ENCODE measurements at regions not wholly inside any gene's neighbourhood (a gene's known extent, or its start where the extent isn't known, plus 50 kb on each side); places are given as distances from the start of the nearest gene placed in this dataset.
"Not testable (repeated sequence)": the region's sequence is repeated elsewhere in the genome, so short reads cannot be mapped to it uniquely, and the experiment has no call there.

DNA sequence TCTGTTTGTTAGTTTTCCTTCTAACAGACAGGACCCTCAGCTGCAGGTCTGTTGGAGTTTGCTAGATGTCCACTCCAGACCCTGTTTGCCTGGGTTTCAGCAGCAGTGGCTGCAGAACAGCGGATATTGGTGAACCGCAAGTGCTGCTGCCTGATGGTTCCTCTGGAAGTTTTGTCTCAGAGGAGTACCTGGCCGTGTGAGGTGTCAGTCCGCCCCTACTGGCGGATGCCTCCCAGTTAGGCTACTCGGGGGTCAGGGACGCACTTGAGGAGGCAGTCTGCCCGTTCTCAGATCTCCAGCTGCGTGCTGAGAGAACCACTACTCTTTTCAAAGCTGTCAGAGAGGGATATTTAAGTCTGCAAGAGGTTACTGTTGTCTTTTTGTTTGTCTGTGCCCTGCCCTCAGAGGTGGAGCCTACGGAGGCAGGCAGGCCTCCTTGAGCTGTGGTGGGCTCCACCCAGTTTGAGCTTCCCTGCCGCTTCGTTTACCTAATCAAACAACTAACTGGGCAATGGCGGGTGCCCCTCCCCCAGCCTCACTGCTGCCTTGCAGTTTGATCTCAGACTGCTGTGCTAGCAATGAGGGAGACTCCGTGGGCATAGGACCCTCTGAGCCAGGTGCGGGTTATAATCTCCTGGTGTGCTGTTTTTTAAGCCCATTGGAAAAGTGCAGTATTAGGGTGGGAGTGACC, 634.3 kb upstream of the CHD1 start:
- not testable (repeated sequence) for DNase-seq

DNA sequence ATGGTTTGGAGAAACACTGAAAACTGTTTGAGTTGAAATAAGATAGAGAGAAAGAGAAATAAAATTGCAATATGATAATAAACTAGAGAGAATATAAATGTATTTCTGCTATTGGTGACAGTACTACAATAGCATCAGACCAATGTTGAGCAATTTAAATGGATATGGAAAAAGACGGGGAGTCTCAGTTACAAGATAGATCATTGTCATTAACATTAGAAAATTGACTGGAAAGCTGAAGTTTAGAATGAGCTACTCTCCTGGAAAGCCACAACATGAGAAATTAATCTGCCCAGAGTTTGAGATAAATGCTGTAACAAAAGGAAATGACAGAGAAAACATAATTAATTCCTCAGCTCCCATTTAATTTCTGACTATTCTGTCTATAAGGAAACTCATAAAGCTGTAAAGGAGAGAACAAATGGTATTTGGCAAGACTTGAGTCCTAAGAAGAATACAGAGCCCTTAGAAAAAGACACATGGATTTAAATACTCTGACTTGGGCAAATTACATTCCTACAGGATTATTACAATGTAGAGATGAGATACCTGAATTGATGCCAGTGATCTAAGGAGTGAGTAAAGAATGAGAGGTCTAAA, 624.5 kb upstream of the CHD1 start:
- DNase-seq, result no peak

DNA sequence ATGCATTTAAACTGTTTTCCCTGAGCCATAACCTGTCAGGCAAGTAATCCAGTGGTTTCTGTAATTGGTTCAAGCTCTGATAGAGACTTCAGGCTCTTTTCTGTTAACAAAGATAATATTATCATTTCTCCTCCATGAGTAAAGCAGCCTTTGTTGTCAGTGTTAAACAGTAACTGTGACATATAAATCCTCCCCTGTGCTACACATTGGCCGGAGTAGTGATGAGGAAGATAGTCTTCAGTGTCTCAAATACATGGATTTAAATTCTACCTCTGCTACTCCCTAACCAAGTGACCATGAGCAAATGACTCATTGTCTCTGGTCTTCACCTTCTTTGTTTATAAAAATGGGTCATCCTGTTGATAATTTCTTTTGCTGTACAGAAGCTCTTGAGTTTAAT, 615.5 kb upstream of the CHD1 start:
- no peak for DNase-seq

DNA sequence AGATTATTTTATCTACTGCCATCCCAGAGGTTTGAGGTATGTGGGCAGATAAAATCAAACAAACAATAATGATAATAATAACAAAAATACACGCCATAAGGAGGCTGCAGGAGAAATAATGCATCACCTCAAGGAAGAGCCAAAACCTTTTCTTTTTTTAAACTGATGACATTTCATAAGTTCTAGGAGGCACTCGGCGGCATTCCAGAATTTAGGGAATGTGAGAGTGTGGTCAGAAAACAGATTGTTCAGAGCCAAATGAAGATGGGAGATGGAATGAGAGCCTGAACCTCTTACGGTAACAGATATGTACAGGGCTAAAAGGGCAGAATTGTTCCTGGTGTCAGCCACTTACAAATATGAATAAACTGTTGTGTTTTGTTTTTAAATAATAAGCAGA, 615.0 kb upstream of the CHD1 start:
- DNase-seq, result no peak

DNA sequence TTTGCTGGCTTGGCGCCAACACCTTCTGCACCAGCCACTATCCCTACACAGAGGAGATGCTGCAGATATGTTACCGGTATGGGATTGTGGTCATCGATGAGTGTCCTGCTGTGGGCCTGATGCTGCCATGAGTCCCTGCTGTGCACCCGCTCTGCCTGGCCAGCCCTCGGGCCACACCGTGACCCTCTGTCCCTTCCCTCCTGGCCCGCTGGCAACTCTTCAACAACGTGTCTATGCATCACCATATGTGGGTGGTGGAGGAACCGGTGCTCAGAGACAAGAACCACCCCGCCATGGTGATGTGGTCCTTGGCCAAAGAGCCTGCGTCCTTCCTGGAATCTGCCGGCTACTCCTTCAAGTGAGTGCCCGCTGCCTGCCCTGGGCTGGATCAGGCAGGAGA, 605.4 kb upstream of the CHD1 start:
- DNase-seq, result not testable (repeated sequence)

DNA sequence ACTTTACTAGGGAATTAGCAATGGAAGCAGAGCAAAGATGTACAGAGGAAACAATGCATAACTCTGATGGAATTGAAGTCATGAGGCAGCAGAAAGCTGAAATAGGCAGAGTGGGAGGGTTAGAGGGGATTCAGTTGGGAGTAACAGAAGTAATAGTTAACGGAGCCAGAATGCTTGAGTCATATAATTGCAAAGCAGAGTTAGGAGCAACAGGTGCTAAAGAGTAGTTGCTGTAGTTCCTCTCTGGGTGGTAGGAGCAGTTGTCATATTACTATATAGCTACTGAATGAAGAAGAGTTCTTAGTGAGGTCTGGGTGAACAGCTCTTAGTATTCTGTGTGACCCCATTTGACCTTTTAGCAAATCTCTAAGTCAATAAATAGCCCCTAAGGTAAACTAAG, 592.9 kb upstream of the CHD1 start:
- DNase-seq, result not testable (repeated sequence)

DNA sequence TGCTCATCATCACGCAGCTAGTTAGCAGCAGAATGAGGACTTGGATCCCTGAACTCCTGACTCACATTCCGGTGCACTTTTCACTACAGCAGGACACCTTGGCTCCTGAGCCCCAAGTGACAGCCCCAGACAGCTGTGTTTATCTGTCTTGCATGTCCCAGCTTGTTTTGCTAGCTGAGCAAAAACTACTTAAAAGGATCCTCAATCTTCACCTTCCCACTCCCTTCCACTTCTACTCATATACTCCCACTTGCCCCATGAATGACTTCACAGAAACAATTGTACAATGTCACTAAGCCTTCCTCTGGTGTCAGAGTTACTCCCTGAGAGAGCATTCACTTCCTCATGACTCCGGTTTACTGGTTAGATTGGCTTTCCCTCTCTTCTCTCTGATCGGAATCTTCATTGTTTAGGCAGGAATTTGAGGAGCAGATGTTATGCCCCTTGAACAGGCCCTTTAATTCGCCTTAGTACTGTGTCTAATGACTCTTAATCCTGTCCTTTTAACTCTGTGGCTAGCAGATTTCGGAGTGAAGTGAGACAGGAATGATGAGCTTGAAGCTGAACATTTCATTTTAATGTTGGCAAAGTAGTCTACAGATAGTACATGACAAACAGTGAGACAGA, 587.2 kb upstream of the CHD1 start:
- not testable (repeated sequence) for DNase-seq

DNA sequence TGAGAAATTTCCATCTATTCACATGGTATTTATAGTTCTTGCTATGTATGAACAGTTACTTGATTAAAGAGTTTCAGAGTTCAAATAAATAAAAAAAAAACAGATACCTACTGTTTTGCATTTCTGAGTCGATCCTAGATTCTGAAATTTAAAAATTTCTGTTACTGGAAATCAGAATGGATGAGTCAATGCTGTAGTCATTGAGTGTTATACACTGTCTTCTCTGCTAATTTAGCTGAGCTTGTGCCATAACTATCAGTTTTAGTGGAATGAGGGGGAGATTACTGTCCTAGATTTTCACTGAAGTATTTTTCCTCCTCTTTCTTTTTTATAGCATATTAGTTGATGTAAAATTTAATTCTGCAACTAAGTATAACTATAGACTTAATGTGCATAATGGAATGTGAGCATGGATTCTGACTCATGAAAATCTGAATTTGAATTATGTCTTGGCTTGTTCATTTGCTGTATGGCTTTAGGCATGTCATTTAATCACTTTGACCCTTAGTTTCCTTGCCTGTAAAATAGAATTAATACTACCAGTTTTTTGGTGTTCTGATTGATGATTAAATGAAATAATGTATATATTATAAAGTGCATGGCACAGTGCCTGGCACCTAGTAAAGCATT, 581.5 kb upstream of the CHD1 start:
- DNase-seq, result not testable (repeated sequence)

DNA sequence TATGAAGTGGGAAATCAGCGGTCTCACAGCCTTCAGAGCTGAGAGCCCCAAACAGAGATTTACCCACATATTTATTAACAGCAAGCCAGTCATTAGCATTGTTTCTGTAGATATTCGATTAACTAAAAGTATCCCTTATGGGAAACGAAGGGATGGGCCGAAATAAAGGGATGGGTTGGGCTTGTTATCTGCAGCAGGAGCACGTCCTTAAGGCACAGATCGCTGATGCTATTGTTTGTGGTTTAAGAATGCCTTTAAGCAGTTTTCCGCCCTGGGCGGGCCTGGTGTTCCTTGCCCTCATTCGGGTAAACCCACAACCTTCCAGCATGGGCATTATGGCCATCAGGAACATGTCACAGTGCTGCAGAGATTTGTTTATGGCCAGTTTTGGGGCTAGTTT, 580.3 kb upstream of the CHD1 start:
- not testable (repeated sequence) for DNase-seq

DNA sequence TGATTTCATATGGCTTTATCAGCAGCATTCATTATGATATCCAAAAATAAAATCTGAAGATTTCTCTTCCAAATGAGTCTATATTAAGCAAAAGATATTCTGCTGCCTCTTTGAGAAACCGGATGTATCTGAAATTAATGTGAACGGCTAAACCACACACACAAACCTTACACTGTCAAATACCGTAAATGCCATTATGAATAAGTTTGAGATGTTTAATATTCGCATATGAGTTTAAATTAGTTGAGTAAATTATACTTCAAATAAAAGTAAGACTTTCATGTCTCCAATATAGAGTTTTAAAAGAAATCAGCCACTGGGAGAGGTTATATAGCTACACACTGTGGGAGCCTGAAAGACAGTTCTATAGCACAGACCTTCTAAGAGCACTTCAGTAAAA, 566.6 kb upstream of the CHD1 start:
- DNase-seq, result not testable (repeated sequence)

DNA sequence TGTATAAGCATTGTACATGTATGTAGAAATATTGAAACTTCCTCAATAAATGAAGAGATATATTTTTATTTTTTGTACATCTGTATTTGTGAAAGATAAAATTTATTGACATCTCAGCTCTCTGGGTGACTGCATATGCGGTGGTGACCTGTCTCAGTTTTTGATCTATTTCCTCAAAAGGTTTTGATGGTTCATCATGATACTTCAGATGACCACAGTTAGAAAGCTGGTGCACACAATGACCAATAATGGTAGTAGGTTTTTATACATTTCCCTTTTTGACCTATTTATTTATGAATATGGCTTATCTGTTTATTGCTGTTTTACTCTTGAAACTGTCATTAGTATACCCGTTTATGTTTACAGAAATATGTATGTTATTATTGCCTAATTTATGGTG, 549.6 kb upstream of the CHD1 start:
- DNase-seq, result not testable (repeated sequence)

DNA sequence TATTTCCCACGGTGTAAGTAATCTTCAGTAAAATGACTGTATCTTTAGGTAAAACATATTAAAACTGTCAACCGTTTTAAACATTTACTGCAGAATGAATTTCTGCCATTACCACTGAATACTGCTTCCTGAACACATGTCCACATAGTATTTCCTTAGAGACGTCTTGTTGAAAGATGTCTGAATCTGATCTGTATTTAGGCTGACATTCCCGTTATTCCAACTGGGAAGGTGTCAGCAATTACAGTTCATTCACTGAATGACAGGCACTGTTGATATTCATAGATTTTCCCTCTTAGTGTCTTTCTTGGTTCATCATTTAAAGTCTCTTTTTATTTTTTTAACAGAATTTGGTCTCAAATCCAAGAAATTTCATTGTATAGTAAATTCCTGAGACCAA, 544.5 kb upstream of the CHD1 start:
- not testable (repeated sequence) for DNase-seq

DNA sequence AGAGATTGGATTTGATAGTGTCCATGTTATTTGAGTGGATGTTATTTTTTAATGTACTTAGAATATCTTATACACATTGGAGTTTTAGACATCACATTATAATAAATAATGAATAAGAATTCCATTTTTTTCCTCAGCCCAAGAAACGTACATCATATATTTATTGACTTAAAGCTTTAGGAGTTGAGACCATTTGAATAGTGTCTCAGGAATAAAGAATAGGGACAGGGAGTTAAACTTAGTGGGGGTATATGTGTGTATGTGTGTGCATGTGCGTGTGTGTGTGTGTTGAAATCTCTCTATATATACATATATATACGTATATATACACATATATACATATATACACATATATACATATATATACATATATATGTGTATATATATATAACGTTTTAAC, 542.9 kb upstream of the CHD1 start:
- not testable (repeated sequence) for DNase-seq

DNA sequence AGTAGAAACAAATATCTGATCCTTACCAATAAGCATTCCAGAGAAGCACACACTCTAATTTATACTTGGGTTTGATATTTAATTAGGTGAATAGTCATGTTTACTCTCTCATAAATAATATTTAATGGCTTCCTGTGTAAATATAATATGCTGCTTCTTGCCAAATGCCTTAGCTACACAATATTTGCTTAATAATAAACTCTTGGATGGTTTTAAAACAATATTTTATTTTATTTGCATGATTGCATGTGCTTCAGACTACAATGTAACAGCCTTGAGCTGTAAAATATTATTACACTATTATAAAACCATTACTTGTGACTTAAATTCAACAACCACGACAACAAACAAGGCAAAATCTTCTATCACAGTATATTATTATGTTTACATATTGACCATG, 542.4 kb upstream of the CHD1 start:
- not testable (repeated sequence) for DNase-seq

DNA sequence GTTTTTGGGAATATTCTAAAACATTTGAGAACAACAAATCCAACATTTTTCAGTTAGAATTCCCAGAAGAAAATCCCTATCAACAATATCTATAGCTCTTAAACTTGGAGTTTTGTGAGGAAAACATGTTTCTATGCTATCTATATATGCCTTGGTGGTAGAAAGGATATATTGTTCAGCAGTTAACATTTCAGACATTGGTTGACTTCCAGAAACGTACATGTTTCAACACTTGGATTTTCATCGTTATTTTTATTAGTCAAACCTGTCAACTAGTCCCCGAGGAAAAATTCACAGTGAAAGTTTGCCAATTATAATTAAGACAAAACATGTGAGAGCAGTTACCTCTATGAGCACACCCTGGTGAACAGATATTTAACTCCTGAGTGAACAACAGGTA, 541.8 kb upstream of the CHD1 start:
- not testable (repeated sequence) for DNase-seq

DNA sequence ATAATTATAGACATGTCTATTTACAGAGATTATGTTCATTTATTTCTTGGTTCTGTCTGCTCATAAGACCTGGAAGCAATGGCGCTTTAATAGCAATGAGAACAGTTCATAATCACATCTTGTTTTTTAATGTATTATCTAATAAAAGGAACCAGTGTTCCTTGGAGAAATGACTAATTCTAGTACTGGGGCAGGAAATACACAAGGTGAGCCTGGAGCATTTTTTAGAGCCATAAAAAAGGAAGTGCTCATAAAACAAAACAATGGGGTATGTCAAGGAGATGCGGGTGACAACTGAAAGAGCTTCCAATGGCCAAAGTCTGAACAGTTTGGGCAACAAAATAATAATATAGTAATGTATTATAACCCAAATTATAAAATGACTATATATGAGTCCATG, 531.9 kb upstream of the CHD1 start:
- DNase-seq, result no peak

DNA sequence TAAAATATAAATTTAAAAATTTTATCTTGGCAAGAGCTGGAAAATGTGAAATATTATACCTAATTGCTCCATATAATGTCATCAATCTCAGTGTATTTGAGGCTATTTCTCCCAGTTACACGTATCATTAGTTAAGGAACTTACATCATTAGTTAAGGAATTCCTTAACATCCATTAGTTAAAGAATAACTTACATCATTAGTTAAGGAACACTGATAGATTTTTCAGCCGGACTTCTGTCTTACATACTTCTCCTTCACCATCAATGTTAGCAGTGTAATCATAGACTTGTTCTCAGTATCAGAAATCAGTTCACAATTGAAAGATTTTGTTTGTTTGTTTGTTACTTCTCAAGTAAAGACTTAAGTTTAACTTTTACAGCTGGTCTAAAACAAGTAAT, 524.4 kb upstream of the CHD1 start:
- no peak for DNase-seq

DNA sequence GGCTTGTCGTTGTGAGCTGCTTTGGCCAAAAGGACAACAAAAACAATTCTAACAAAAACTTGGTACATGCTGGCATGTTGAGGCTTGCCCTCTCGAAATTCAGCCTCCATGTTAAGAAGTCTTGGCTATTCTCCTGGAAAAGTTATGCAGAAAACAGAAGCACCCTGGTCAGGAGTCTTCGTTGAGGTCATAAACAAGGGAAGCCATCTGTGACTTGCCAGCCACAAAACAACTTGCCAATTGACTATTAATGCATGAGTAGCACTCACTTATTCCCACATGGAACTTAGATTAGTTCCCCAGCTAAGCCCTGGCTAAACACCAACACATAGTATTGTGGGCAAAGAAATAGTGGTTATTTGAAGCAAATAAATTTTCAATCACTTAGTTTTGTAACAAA, 521.0 kb upstream of the CHD1 start:
- no peak for DNase-seq

DNA sequence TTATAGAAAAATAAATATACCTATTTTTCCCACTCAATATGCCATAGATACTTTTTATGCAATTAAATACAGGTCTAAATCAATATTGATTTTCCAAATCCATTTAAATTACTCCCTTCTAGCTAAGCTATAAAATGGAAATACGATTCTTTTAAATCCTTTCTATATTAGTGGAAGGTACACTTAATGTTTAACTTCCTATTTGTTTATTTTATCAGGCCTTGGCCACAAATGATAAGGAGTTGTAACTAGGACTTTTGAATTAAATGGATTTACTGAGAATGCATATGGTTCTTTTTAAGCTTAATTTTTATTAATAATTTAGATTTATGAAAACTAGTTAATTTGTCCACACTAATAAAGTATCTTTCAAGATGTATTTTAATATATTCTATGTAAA, 517.0 kb upstream of the CHD1 start:
- no peak for DNase-seq

DNA sequence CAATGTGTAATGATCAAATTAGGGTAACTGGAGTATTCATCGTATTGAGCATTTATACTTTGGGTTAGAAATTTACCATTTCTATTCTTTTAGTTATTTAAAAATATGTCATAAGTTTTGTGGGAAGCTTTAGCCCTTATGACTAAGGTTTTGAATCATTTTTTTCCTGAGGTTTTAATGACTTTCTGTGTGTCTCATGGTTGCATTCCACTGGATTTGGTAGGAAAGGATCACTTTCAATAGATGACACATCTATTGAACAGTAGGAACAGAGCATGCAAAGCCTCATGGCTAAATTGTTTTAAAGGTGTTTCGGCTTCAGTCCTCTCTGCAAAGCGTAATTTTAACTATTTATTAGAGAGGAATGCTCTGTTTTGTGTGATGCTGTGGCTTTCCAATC, 512.4 kb upstream of the CHD1 start:
- no peak for DNase-seq

DNA sequence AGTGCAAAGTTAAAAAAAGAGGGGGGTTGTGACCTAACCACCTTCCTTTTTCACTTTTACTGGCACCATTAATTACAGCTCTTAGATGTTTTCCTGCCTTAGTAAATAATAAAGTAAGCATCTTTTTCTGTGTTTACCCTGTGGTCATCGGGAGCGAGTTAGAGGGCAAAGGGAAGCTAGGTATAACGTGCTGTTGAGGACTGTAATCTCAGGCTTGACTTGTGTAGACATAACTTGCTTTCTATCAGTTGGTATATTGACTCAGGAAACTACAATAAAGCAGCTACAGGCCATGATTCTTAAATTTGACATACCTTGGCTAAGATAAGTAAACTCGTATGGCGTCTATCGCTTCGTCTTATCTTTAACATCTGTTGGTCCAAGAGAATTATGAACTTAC, 509.8 kb upstream of the CHD1 start:
- DNase-seq, result no peak

DNA sequence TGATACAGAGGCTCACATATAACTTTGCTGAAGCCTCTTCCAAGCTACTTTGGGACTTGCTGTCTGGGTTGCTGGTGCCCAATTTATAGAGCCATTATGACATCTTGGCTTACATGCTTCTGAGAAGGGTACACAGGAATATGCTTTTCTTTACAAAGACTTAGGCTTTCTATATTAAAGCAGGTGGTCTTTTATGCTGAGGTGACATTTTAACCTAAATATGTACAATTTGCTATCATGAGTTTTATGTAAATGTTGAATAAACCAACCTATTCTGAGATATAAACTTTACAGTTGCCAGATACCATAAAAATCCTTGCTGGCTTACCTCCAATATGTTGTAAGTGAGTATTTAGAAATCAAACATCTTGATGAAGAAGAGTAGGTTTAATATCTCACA, 509.2 kb upstream of the CHD1 start:
- no peak for DNase-seq

DNA sequence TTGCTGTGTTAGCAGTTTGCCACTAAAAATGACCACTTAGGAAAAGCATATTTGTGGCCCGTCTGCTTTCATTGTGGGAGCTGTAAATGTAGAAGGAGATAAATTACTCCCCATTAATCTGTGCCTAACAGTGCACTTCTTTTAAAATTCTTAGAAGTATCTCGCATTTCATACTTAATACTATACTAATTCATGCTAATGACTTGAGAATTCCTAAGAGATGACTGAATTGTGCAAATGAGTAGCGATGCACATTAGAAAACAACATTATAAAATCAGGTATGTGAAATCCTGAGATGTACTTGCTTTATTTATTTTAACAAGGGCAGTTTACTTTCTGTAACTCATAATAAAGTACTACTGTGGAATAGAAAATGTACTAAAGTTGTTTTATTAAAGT, 494.6 kb upstream of the CHD1 start:
- DNase-seq, result not testable (repeated sequence)

DNA sequence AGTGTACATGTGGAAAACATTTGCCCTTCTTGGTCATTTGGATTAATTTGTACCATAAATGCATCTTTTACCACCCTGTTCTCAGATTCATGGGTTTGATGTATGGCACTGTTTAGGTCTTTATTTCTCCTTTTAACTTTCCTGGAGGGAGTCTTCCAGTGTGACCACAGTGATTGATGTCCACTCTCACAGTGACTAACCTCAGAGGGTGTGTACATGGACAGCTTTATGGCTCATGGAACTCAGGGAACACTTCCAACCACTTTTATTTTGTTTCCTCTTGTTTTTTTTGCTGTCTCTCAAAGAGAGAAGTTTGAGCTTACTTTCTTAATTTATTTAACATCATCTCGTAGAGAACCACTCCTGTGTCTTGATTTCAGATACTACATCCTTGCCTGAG, 489.8 kb upstream of the CHD1 start:
- not testable (repeated sequence) for DNase-seq
